Psoas muscle (tissue), 7 donors: ENCODE measurements at regions not wholly inside any gene's neighbourhood (a gene's known extent, or its start where the extent isn't known, plus 50 kb on each side); places are given as distances from the start of the nearest gene placed in this dataset.

Experiments
- ATAC-seq, 4 donors: fragments of 200-7000 bp; cut with Tn5 transposase; one replicate each; pipeline ENCODE4 v1.9.1; 2020; ENCODE audit warnings: moderate library complexity in 3 of 4, mild to moderate bottlenecking in 2 of 4
- DNase-seq, 2 donors: peaks; one replicate each; pipeline ENCODE4 v3.0.0-alpha.2; 2020
- H3K27ac ChIP-seq: fragments of 200-600 bp; one replicate; pipeline ENCODE4 v1.8.0; 2022
- H3K27me3 ChIP-seq, 3 donors: fragments of 200-600 bp in 1 of 3; one replicate each; pipeline versions ENCODE4 v1.6.1 to v1.8.0; 2013 to 2022; ENCODE audit warnings: low read length in 2 of 3, mild to moderate bottlenecking in 2 of 3, moderate library complexity in 1 of 3; ENCODE audit not compliant: insufficient read depth in 3 of 3
- H3K36me3 ChIP-seq, 2 donors: fragments of 200-600 bp in 1 of 2; one replicate each; pipeline versions ENCODE4 v1.6.1 to v1.8.0; 2013 to 2022; ENCODE audit warnings: low read depth in 1 of 2, mild to moderate bottlenecking in 1 of 2, moderate library complexity in 1 of 2; ENCODE audit not compliant: insufficient read depth in 1 of 2
- H3K4me1 ChIP-seq: fragments of 200-600 bp; one replicate; pipeline ENCODE4 v1.8.0; 2022
- H3K4me3 ChIP-seq: fragments of 200-600 bp; one replicate; pipeline ENCODE4 v1.8.0; 2022; ENCODE audit warnings: mild to moderate bottlenecking
- H3K9me3 ChIP-seq: fragments of 200-600 bp; one replicate; pipeline ENCODE4 v1.8.0; 2022
- CTCF ChIP-seq: fragments of 200-600 bp; IDR thresholded peaks from one replicate; pipeline ENCODE4 v1.8.0; 2022; ENCODE audit warnings: antibody characterized with exemption
- WGBS, 3 donors: extraction: QIAGEN DNeasy Blood & Tissue Kit; methylation state at CpG; one replicate each; pipeline versions ENCODE4 v1.1.6 to v1.1.7; 2013; 5-methylcytosine and 5-hydroxymethylcytosine counted together
- intact Hi-C, 2 donors: fragments of 100-400 bp; cut with DNase I; formaldehyde crosslinking; loops; one replicate each; pipeline versions ENCODE4 v1.11.0 to v1.14.2; 2022
- donor health status: healthy with polysubstance abuse.
- donor health status: DM: no; HTN: no; CAD: no; lungs with moderate emphysema.
- donor health status: Bipolar disorder and iron deficiency.
- donor health status: healthy.
- donor health status: DM: yes; HTN: yes; CAD: no.
- donor health status: DM: no; HTN: no; CAD: no.
- donor health status: DM: yes; HTN: yes; CAD: no.

GRCh38 chr21:16337266-16337665 is 607.5 kb downstream of the USP25 start:
- no peak for ATAC-seq
- no peak for DNase-seq
- intact Hi-C loops: no loop called here
- H3K36me3 ChIP-seq: no peaks in the 10 kb centered on the region
- 86 to 96% (median 93%) methylated on average over 2 of the region's 2 CpGs for WGBS, 3 donors
- H3K4me1 ChIP-seq: no peaks in the 10 kb centered on the region
- H3K9me3 ChIP-seq: no peaks in the 10 kb centered on the region
- no peaks in the 10 kb centered on the region for H3K27me3 ChIP-seq
- no peak overlapping the region for H3K4me3 ChIP-seq
- no peak overlapping the region for H3K27ac ChIP-seq
- no peak for TF ChIP-seq CTCF

GRCh38 chr21:16342932-16343331 is 613.1 kb downstream of the USP25 start:
- ATAC-seq: no peak
- no peak overlapping the region for H3K4me3 ChIP-seq
- intact Hi-C loops: no loop called here
- no peaks in the 10 kb centered on the region for H3K9me3 ChIP-seq
- no peak overlapping the region for H3K27ac ChIP-seq
- no peak for TF ChIP-seq CTCF
- DNase-seq: no peak
- 91 to 100% (median 92%) methylated on average over 1 of the region's 1 CpG for WGBS, 3 donors
- H3K27me3 ChIP-seq: no peaks in the 10 kb centered on the region
- H3K4me1 ChIP-seq: peaks cover 6% of the 10 kb centered on the region
- H3K36me3 ChIP-seq: no peaks in the 10 kb centered on the region

GRCh38 chr21:16343776-16344175 is 614.0 kb downstream of the USP25 start:
- WGBS, 3 donors: 68 to 88% (median 77%) methylated on average over 3 of the region's 3 CpGs
- Histone ChIP-seq H3K9me3 (no peaks in the 10 kb centered on the region), H3K27me3 (no peaks in the 10 kb centered on the region), H3K36me3 (no peaks in the 10 kb centered on the region), H3K27ac (no peak overlapping the region), H3K4me1 (peaks cover 6% of the 10 kb centered on the region), H3K4me3 (no peak overlapping the region)
- no peak for DNase-seq
- no peak for TF ChIP-seq CTCF
- intact Hi-C loops: no loop called here
- peak in 1 of 4 donors; percentile 32 for ATAC-seq

GRCh38 chr21:16345757-16346156 is 616.0 kb downstream of the USP25 start:
- H3K27ac ChIP-seq: no peak overlapping the region
- 97 to 98% (median 97%) methylated on average over 1 of the region's 1 CpG for WGBS, 3 donors
- no peak for TF ChIP-seq CTCF

GRCh38 chr21:16347223-16347622 is 617.4 kb downstream of the USP25 start:
- Histone ChIP-seq H3K27ac (no peak overlapping the region), H3K36me3 (no peaks in the 10 kb centered on the region), H3K9me3 (no peaks in the 10 kb centered on the region), H3K4me1 (peaks cover 6% of the 10 kb centered on the region), H3K4me3 (no peak overlapping the region), H3K27me3 (no peaks in the 10 kb centered on the region)
- ATAC-seq (no peak), DNase-seq (no peak)
- no peak for TF ChIP-seq CTCF
- intact Hi-C loops: no loop called here

More at GRCh38 chr21:16345757-16346156, 616.0 kb downstream of the USP25 start:
- no peak overlapping the region for H3K4me3 ChIP-seq
- H3K36me3 ChIP-seq: no peaks in the 10 kb centered on the region
- no peak for DNase-seq
- H3K27me3 ChIP-seq: no peaks in the 10 kb centered on the region
- peaks cover 6% of the 10 kb centered on the region for H3K4me1 ChIP-seq
- ATAC-seq: no peak
- H3K9me3 ChIP-seq: no peaks in the 10 kb centered on the region
- intact Hi-C loops: no loop called here
